SK-N-SH treated with all-trans-retinoic acid at 6 μM for 48 hours (cell line): ENCODE measurements at regions not wholly inside any gene's neighbourhood (a gene's known extent, or its start where the extent isn't known, plus 50 kb on each side); places are given as distances from the start of the nearest gene placed in this dataset.

ENCODE experiments used
- ARNTL ChIP-seq: fragments of 450-650 bp; formaldehyde crosslinking; IDR thresholded peaks from 2 replicates; pipeline ENCODE4 v1.5.0; 2020; ENCODE audit warnings: low read depth, mild to moderate bottlenecking, moderate library complexity, borderline replicate concordance
- RARB ChIP-seq: fragments of 250-450 bp; sonication (Bioruptor Pico); IDR thresholded peaks from 2 replicates; pipeline ENCODE4 v1.8.0; 2021; ENCODE audit warnings: mild to moderate bottlenecking, moderate library complexity
- TCF4 ChIP-seq: fragments of 250-450 bp; sonication (Bioruptor Pico); IDR thresholded peaks from 2 replicates; pipeline ENCODE4 v1.8.0; 2021; ENCODE audit warnings: mild to moderate bottlenecking, moderate library complexity, borderline replicate concordance
- ZNF565 ChIP-seq: fragments of 450-650 bp; formaldehyde crosslinking; conservative IDR thresholded peaks from 2 replicates; pipeline ENCODE4 v1.5.0; 2020; ENCODE audit warnings: low read depth, mild to moderate bottlenecking, moderate library complexity

DNA sequence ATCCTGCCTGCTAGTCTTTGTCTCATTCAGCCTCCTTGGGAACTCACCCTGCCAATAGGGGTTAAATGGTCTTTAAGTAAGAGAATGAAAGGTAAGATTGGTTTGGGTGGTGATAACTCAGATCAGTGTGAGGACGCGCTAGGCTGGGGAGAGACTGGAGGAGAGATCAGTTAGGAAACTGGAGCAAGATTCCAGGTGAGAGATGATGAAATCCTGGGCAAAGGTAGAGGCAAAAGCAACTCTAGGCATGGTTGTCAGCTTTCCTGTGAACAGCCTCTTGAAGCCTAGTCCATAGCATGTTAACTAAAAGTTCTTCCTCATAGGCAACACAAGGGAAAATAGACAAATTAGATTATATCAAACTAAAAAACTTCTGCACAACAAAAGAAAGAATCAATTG, 145.2 kb upstream of the ANKRD28 start:
- TF ChIP-seq TCF4 (no peak), ARNTL (no peak), ZNF565 (CRISPR knock-in tag) (no peak), RARB (no peak)
